ENCODE measurements at regions not wholly inside any gene's neighbourhood (a gene's known extent, or its start where the extent isn't known, plus 50 kb on each side); places are given as distances from the start of the nearest gene placed in this dataset.
A peak's percentile ranks its signal among the peaks of the same experiment; 100 is the strongest.

DNA sequence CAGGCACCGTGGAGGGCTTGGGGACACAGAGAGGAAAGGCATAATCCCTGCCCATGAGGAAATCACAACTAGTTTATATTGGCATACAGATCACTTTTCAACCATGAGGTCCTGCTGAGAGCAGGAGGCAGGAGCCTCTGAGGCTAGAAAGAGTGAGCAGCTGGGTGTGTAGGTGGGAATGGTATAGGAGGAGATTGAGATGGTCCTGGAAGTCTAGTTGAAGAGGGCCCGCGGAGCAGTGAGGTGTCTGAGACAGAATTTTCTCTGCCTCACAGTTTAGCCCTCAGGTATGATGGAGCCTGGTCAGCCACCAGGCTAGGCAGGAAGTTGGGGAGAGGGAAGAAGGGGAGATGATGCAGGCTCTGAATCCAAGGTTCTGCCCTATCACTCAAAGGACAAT, 54.7 kb upstream of the JDP2 start:
- Histone ChIP-seq H3K9ac (ENCODE audit: low read length) (no peak overlapping the region), H3K4me3 (ENCODE audit: low read length) (no peak overlapping the region), H3K27me3 (ENCODE audit: insufficient read depth, low read length, poor library complexity) (no peaks in the 10 kb centered on the region), H2BK15ac (replicated peaks; ENCODE audit: low read depth) (no peak overlapping the region), H2BK5ac (ENCODE audit: low read length) (no peak overlapping the region), H3K4me1 (ENCODE audit: control insufficient read depth, low read depth, low read length) (no peaks in the 10 kb centered on the region), H3K18ac (ENCODE audit: low read length) (no peak overlapping the region), H3K27ac (ENCODE audit: low read depth, low read length) (no peak overlapping the region), H2AK5ac (ENCODE audit: low read length) (no peak overlapping the region), H3K79me1 (ENCODE audit: low read length) (no peaks in the 10 kb centered on the region), H3K79me2 (ENCODE audit: control insufficient read depth, insufficient read depth, low read length) (no peaks in the 10 kb centered on the region), H3K23ac (ENCODE audit: low read length) (no peak overlapping the region), H3K36me3 (ENCODE audit: control insufficient read depth, insufficient read depth, low read length) (no peaks in the 10 kb centered on the region), H3K4ac (ENCODE audit: low read depth, low read length) (no peak overlapping the region), H2BK120ac (ENCODE audit: low read depth, low read length) (no peak overlapping the region), H3K56ac (ENCODE audit: low read length) (no peak overlapping the region), H4K8ac (ENCODE audit: low read depth, low read length) (no peak overlapping the region), H3K4me2 (ENCODE audit: low read length) (no peak overlapping the region), H4K5ac (ENCODE audit: low read length) (no peak overlapping the region)
- WGBS (ENCODE audit: extremely low coverage, insufficient coverage, low lambda C conversion rate), result no CpG with 5 or more reads among the region's 3 CpGs
- DNase-seq, result no peak

DNA sequence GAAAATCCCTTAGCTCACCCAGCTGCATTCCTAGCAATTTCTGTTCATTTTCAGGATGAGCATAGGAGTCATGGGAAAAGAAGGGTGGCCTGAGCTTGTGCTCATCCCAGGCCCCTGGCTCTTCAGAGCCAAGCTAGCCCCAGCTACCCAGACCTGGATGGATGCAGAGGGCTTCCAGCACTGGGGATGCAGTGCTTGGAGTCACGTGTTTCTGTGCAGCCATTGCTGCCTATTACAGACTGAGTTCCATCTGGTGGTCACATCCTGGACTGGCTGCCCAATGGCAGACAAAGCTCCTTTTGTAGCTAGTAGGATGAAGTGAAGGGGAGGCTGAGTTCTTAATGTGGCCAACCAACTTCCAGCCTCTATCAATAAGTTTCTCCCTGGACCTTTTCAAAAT, 54.2 kb upstream of the JDP2 start:
- Histone ChIP-seq H2BK15ac (replicated peaks; ENCODE audit: low read depth) (no peak overlapping the region), H3K79me1 (ENCODE audit: low read length) (no peaks in the 10 kb centered on the region), H3K4ac (ENCODE audit: low read depth, low read length) (no peak overlapping the region), H2AK5ac (ENCODE audit: low read length) (no peak overlapping the region), H3K4me3 (ENCODE audit: low read length) (no peak overlapping the region), H3K18ac (ENCODE audit: low read length) (no peak overlapping the region), H3K56ac (ENCODE audit: low read length) (no peak overlapping the region), H3K23ac (ENCODE audit: low read length) (no peak overlapping the region), H4K8ac (ENCODE audit: low read depth, low read length) (no peak overlapping the region), H2BK120ac (ENCODE audit: low read depth, low read length) (no peak overlapping the region), H3K4me1 (ENCODE audit: control insufficient read depth, low read depth, low read length) (no peaks in the 10 kb centered on the region), H3K4me2 (ENCODE audit: low read length) (no peak overlapping the region), H3K9ac (ENCODE audit: low read length) (no peak overlapping the region), H3K27ac (ENCODE audit: low read depth, low read length) (no peak overlapping the region), H3K79me2 (ENCODE audit: control insufficient read depth, insufficient read depth, low read length) (no peaks in the 10 kb centered on the region), H4K5ac (ENCODE audit: low read length) (no peak overlapping the region), H3K36me3 (ENCODE audit: control insufficient read depth, insufficient read depth, low read length) (no peaks in the 10 kb centered on the region), H2BK5ac (ENCODE audit: low read length) (no peak overlapping the region), H3K27me3 (ENCODE audit: insufficient read depth, low read length, poor library complexity) (no peaks in the 10 kb centered on the region)
- no peak for DNase-seq
- no CpG with 5 or more reads among the region's 1 CpG for WGBS (ENCODE audit: extremely low coverage, insufficient coverage, low lambda C conversion rate)

DNA sequence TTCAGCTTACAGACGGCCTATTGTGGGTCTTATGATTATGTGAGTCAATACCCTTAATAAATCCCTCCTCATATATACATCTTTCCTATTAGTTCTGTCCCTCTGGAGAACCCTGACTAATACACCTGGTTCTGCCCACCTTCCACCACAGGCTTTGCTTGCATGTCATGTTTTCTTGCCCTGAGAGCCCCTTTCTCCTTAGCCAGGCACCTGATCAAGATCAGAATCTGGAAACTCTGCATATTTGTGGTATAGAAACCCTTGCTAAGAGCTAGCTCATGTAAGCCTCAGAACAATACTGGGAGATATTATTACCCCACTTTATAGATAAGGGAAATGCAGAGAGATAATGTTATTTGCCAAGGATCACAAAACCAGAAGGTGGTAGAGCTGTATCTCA, 52.9 kb upstream of the JDP2 start:
- peak; percentile 22 for DNase-seq
- H3K79me2 ChIP-seq (ENCODE audit: control insufficient read depth, insufficient read depth, low read length), result no peaks in the 10 kb centered on the region
- H3K4ac ChIP-seq (ENCODE audit: low read depth, low read length), result no peak overlapping the region
- no peaks in the 10 kb centered on the region for H3K36me3 ChIP-seq (ENCODE audit: control insufficient read depth, insufficient read depth, low read length)
- H3K18ac ChIP-seq (ENCODE audit: low read length), result no peak overlapping the region
- H3K4me3 ChIP-seq (ENCODE audit: low read length), result no peak overlapping the region
- H3K4me2 ChIP-seq (ENCODE audit: low read length), result no peak overlapping the region
- no peak overlapping the region for H2BK120ac ChIP-seq (ENCODE audit: low read depth, low read length)
- no peaks in the 10 kb centered on the region for H3K79me1 ChIP-seq (ENCODE audit: low read length)
- no peak overlapping the region for H3K23ac ChIP-seq (ENCODE audit: low read length)
- H4K8ac ChIP-seq (ENCODE audit: low read depth, low read length), result no peak overlapping the region
- H2BK5ac ChIP-seq (ENCODE audit: low read length), result no peak overlapping the region
- no peak overlapping the region for H2AK5ac ChIP-seq (ENCODE audit: low read length)
- no peaks in the 10 kb centered on the region for H3K4me1 ChIP-seq (ENCODE audit: control insufficient read depth, low read depth, low read length)
- WGBS (ENCODE audit: extremely low coverage, insufficient coverage, low lambda C conversion rate), result no CpG with 5 or more reads among the region's 1 CpG
- H3K27me3 ChIP-seq (ENCODE audit: insufficient read depth, low read length, poor library complexity), result no peaks in the 10 kb centered on the region
- H4K5ac ChIP-seq (ENCODE audit: low read length), result no peak overlapping the region
- H3K27ac ChIP-seq (ENCODE audit: low read depth, low read length), result no peak overlapping the region
- no peak overlapping the region for H3K56ac ChIP-seq (ENCODE audit: low read length)
- no peak overlapping the region for H2BK15ac ChIP-seq (replicated peaks; ENCODE audit: low read depth)
- no peak overlapping the region for H3K9ac ChIP-seq (ENCODE audit: low read length)

DNA sequence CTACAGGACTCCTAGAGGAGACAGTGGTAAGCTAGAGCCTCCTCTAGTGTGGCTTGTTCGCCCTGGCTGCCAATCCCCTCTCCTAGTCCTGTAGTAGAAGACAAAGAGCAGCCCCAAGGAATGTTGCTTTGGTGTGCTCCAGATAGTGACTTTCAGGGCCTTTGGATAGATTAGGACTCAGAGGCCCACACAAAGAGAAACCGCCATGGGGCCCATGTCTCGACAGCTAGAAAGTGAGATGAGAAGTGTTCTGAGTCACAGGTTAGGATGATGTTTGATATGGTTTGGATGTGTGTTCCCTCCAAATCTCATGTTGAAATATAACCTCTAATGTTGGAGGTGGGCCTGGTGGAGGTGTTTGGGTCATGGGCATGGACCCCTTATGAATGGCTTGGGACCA, 51.8 kb upstream of the JDP2 start:
- Histone ChIP-seq H3K4me1 (ENCODE audit: control insufficient read depth, low read depth, low read length) (no peaks in the 10 kb centered on the region), H3K56ac (ENCODE audit: low read length) (no peak overlapping the region), H2AK5ac (ENCODE audit: low read length) (no peak overlapping the region), H3K36me3 (ENCODE audit: control insufficient read depth, insufficient read depth, low read length) (no peaks in the 10 kb centered on the region), H3K4ac (ENCODE audit: low read depth, low read length) (no peak overlapping the region), H2BK15ac (replicated peaks; ENCODE audit: low read depth) (no peak overlapping the region), H3K79me2 (ENCODE audit: control insufficient read depth, insufficient read depth, low read length) (no peaks in the 10 kb centered on the region), H3K79me1 (ENCODE audit: low read length) (no peaks in the 10 kb centered on the region), H3K27ac (ENCODE audit: low read depth, low read length) (no peak overlapping the region), H3K18ac (ENCODE audit: low read length) (no peak overlapping the region), H3K4me3 (ENCODE audit: low read length) (no peak overlapping the region), H2BK5ac (ENCODE audit: low read length) (no peak overlapping the region), H4K8ac (ENCODE audit: low read depth, low read length) (no peak overlapping the region), H3K27me3 (ENCODE audit: insufficient read depth, low read length, poor library complexity) (no peaks in the 10 kb centered on the region), H3K9ac (ENCODE audit: low read length) (no peak overlapping the region), H3K4me2 (ENCODE audit: low read length) (no peak overlapping the region), H3K23ac (ENCODE audit: low read length) (no peak overlapping the region), H2BK120ac (ENCODE audit: low read depth, low read length) (no peak overlapping the region), H4K5ac (ENCODE audit: low read length) (no peak overlapping the region)
- DNase-seq, result no peak
- no CpG with 5 or more reads among the region's 3 CpGs for WGBS (ENCODE audit: extremely low coverage, insufficient coverage, low lambda C conversion rate)

All from mesendoderm (in vitro differentiated cells).